ENCODE measurements at regions not wholly inside any gene's neighbourhood (a gene's known extent, or its start where the extent isn't known, plus 50 kb on each side); places are given as distances from the start of the nearest gene placed in this dataset.
A peak's percentile ranks its signal among the peaks of the same experiment; 100 is the strongest.

- peak; percentile 69 for TF ChIP-seq CTCF (IDR thresholded peaks at IDR 0.05; ENCODE audit: low read depth, low read length)
- TF ChIP-seq POLR2A (IDR thresholded peaks at IDR 0.05; ENCODE audit: extremely low read depth, insufficient read length) = no peak
- TF ChIP-seq MYC (IDR thresholded peaks at IDR 0.05; ENCODE audit: low read depth, low read length) = no peak
- TF ChIP-seq MAX (IDR thresholded peaks at IDR 0.05; ENCODE audit: low read depth, low read length) = no peak
Observed at GRCh38 chr3:104564045-104564643, 802.6 kb upstream of the ALCAM start.

Measured in NB4 (cell line).